ENCODE measurements at regions not wholly inside any gene's neighbourhood (a gene's known extent, or its start where the extent isn't known, plus 50 kb on each side); places are given as distances from the start of the nearest gene placed in this dataset.

GRCh38 chr9:28121366-28121765 lies 548.1 kb upstream of the C9orf72 start:
- DNase-seq (no peak), ATAC-seq (no peak)
- Histone ChIP-seq H3K36me3 (no peaks in the 10 kb centered on the region), H3K9me3 (no peaks in the 10 kb centered on the region), H3K27ac (no peak overlapping the region), H3K4me1 (no peaks in the 10 kb centered on the region), H3K4me3 (no peak overlapping the region), H3K27me3 (no peaks in the 10 kb centered on the region)
- intact Hi-C loops (cut with DNase I), result no loop called here
- TF ChIP-seq CTCF (IDR thresholded peaks at IDR 0.05), result no peak

- no peaks in the 10 kb centered on the region for H3K27me3 ChIP-seq
- no peak overlapping the region for H3K27ac ChIP-seq
- intact Hi-C loops (cut with DNase I), result no loop called here
- DNase-seq, result no peak
- no peak for TF ChIP-seq CTCF (IDR thresholded peaks at IDR 0.05)
- ATAC-seq, result no peak
- no peaks in the 10 kb centered on the region for H3K36me3 ChIP-seq
- H3K9me3 ChIP-seq, result no peaks in the 10 kb centered on the region
- no peaks in the 10 kb centered on the region for H3K4me1 ChIP-seq
- no peak overlapping the region for H3K4me3 ChIP-seq
Measured at GRCh38 chr9:28124917-28125316, 551.6 kb upstream of the C9orf72 start.

- no peak for ATAC-seq
- no peak for TF ChIP-seq CTCF (IDR thresholded peaks at IDR 0.05)
- Histone ChIP-seq H3K27me3 (no peaks in the 10 kb centered on the region), H3K9me3 (no peaks in the 10 kb centered on the region), H3K4me1 (no peaks in the 10 kb centered on the region), H3K4me3 (no peak overlapping the region), H3K36me3 (no peaks in the 10 kb centered on the region), H3K27ac (no peak overlapping the region)
- intact Hi-C loops (cut with DNase I), result no loop called here
- no peak for DNase-seq
Measured at GRCh38 chr9:28127101-28127500, 553.8 kb upstream of the C9orf72 start.

GRCh38 chr9:28134446-28134976 lies 561.2 kb upstream of the C9orf72 start:
- TF ChIP-seq CTCF (IDR thresholded peaks at IDR 0.05), result no peak
- ATAC-seq (no peak), DNase-seq (no peak)
- no peaks in the 10 kb centered on the region for H3K9me3 ChIP-seq
- no peaks in the 10 kb centered on the region for H3K27me3 ChIP-seq
- H3K4me1 ChIP-seq, result no peaks in the 10 kb centered on the region
- intact Hi-C loops (cut with DNase I), result no loop called here
- no peaks in the 10 kb centered on the region for H3K36me3 ChIP-seq
- H3K27ac ChIP-seq, result no peak overlapping the region
- no peak overlapping the region for H3K4me3 ChIP-seq

- DNase-seq (no peak), ATAC-seq (no peak)
- no peaks in the 10 kb centered on the region for H3K36me3 ChIP-seq
- H3K4me3 ChIP-seq, result no peak overlapping the region
- H3K4me1 ChIP-seq, result no peaks in the 10 kb centered on the region
- no peak for TF ChIP-seq CTCF (IDR thresholded peaks at IDR 0.05)
- no peak overlapping the region for H3K27ac ChIP-seq
- intact Hi-C loops (cut with DNase I), result no loop called here
- H3K27me3 ChIP-seq, result no peaks in the 10 kb centered on the region
- H3K9me3 ChIP-seq, result no peaks in the 10 kb centered on the region
Measured at GRCh38 chr9:28135549-28135948, 562.3 kb upstream of the C9orf72 start.
